ENCODE measurements at regions not wholly inside any gene's neighbourhood (a gene's known extent, or its start where the extent isn't known, plus 50 kb on each side); places are given as distances from the start of the nearest gene placed in this dataset.

GRCh38 chr2:14723684-14724083 is 91.2 kb downstream of the LRATD1 start:
- TF ChIP-seq REST (IDR thresholded peaks at IDR 0.05; ENCODE audit: low read depth) (no peak), CTCF (IDR thresholded peaks at IDR 0.05 in 2 of 3, conservative IDR thresholded peaks at IDR 0.05 in 1 of 3; ENCODE audit: borderline replicate concordance in 1 of 3, insufficient read depth in 1 of 3, low read depth in 2 of 3, low read length in 2 of 3) (no peak), ATF3 (IDR thresholded peaks at IDR 0.05) (no peak), ZNF274 (IDR thresholded peaks at IDR 0.05; ENCODE audit: low read depth, low read length) (no peak), RAD21 (IDR thresholded peaks at IDR 0.05; ENCODE audit: low read depth) (no peak), EZH2 (IDR thresholded peaks at IDR 0.05) (no peak), SRF (IDR thresholded peaks at IDR 0.05; ENCODE audit: low read depth) (no peak), EGR1 (IDR thresholded peaks at IDR 0.05; ENCODE audit: low read depth) (no peak), YY1 (IDR thresholded peaks at IDR 0.05; ENCODE audit: extremely low read depth, insufficient replicate concordance, low read depth, low read length) (no peak), JUND (IDR thresholded peaks at IDR 0.05) (no peak), ZFX (IDR thresholded peaks at IDR 0.05) (no peak), POLR2AphosphoS5 (IDR thresholded peaks at IDR 0.05; ENCODE audit: low read depth, low read length) (no peak)
